Upper lobe of right lung (tissue), 1 donor: ENCODE measurements at regions not wholly inside any gene's neighbourhood (a gene's known extent, or its start where the extent isn't known, plus 50 kb on each side); places are given as distances from the start of the nearest gene placed in this dataset.

Experiments
- ATAC-seq: fragments of 200-7000 bp; cut with Tn5 transposase; one replicate; pipeline ENCODE4 v1.9.1; 2020; ENCODE audit warnings: mild to moderate bottlenecking, moderate library complexity
- DNase-seq: peaks from one replicate; pipeline ENCODE4 v3.0.0-alpha.2; 2020
- H3K27ac ChIP-seq: fragments of 200-600 bp; one replicate; pipeline ENCODE4 v1.8.0; 2022
- H3K27me3 ChIP-seq: fragments of 200-600 bp; one replicate; pipeline ENCODE4 v1.8.0; 2022; ENCODE audit warnings: mild to moderate bottlenecking
- H3K36me3 ChIP-seq: fragments of 200-600 bp; one replicate; pipeline ENCODE4 v1.8.0; 2022
- H3K4me1 ChIP-seq: fragments of 200-600 bp; one replicate; pipeline ENCODE4 v1.8.0; 2022
- H3K4me3 ChIP-seq: fragments of 200-600 bp; one replicate; pipeline ENCODE4 v1.8.0; 2022; ENCODE audit warnings: mild to moderate bottlenecking
- H3K9me3 ChIP-seq: fragments of 200-600 bp; one replicate; pipeline ENCODE4 v1.8.0; 2022
- CTCF ChIP-seq: fragments of 200-600 bp; IDR thresholded peaks from one replicate; pipeline ENCODE4 v1.8.0; 2022; ENCODE audit warnings: antibody characterized with exemption
- intact Hi-C: fragments of 100-400 bp; cut with DNase I; formaldehyde crosslinking; loops from one replicate; pipeline ENCODE4 v1.11.0; 2022
- donor health status: DM: no; HTN: yes; CAD: no; lungs with severe emphysema.

GRCh38 chr5:57349214-57349613 lies 133.4 kb downstream of the ACTBL2 start:
- Histone ChIP-seq H3K27ac (no peak overlapping the region), H3K27me3 (no peaks in the 10 kb centered on the region), H3K9me3 (no peaks in the 10 kb centered on the region), H3K4me1 (no peaks in the 10 kb centered on the region), H3K36me3 (no peaks in the 10 kb centered on the region), H3K4me3 (no peak overlapping the region)
- no peak for DNase-seq
- intact Hi-C loops: no loop called here
- TF ChIP-seq CTCF: no peak
- ATAC-seq: no peak

GRCh38 chr5:57348376-57349140 lies 134.1 kb downstream of the ACTBL2 start:
- no peak for TF ChIP-seq CTCF
- ATAC-seq (no peak), DNase-seq (no peak)
- Histone ChIP-seq H3K9me3 (no peaks in the 10 kb centered on the region), H3K27me3 (no peaks in the 10 kb centered on the region), H3K36me3 (no peaks in the 10 kb centered on the region), H3K4me1 (no peaks in the 10 kb centered on the region), H3K4me3 (no peak overlapping the region), H3K27ac (no peak overlapping the region)
- intact Hi-C loops: no loop called here

- no peak for TF ChIP-seq CTCF
- ATAC-seq (no peak), DNase-seq (no peak)
- Histone ChIP-seq H3K27ac (no peak overlapping the region), H3K27me3 (no peaks in the 10 kb centered on the region), H3K9me3 (no peaks in the 10 kb centered on the region), H3K4me3 (no peak overlapping the region), H3K4me1 (no peaks in the 10 kb centered on the region), H3K36me3 (no peaks in the 10 kb centered on the region)
- intact Hi-C loops: no loop called here
These were observed 136.3 kb downstream of the ACTBL2 start for GRCh38 chr5:57346328-57346727.

GRCh38 chr5:57341380-57341979 lies 141.1 kb downstream of the ACTBL2 start:
- no peak for ATAC-seq
- H3K4me3 ChIP-seq: no peak overlapping the region
- no peak for DNase-seq
- no peaks in the 10 kb centered on the region for H3K9me3 ChIP-seq
- intact Hi-C loops: no loop called here
- no peaks in the 10 kb centered on the region for H3K4me1 ChIP-seq
- no peaks in the 10 kb centered on the region for H3K36me3 ChIP-seq
- H3K27me3 ChIP-seq: no peaks in the 10 kb centered on the region
- TF ChIP-seq CTCF: no peak
- H3K27ac ChIP-seq: no peak overlapping the region

- Histone ChIP-seq H3K27ac (no peak overlapping the region), H3K36me3 (no peaks in the 10 kb centered on the region), H3K4me3 (no peak overlapping the region), H3K4me1 (no peaks in the 10 kb centered on the region), H3K9me3 (no peaks in the 10 kb centered on the region), H3K27me3 (no peaks in the 10 kb centered on the region)
- no peak for ATAC-seq
- intact Hi-C loops: no loop called here
- no peak for TF ChIP-seq CTCF
- DNase-seq: no peak
These were observed 141.9 kb downstream of the ACTBL2 start for GRCh38 chr5:57340681-57341080.
